PFSK-1 (cell line): ENCODE measurements at regions not wholly inside any gene's neighbourhood (a gene's known extent, or its start where the extent isn't known, plus 50 kb on each side); places are given as distances from the start of the nearest gene placed in this dataset.

Source experiments
- FOXP2 ChIP-seq: optimal IDR thresholded peaks from 2 replicates; pipeline ENCODE3; 2011; ENCODE audit warnings: borderline replicate concordance, control low read depth, inconsistent platforms; ENCODE audit not compliant: insufficient read depth; ENCODE audit errors: extremely low read length, extremely low read depth
- POLR2AphosphoS5 ChIP-seq: IDR thresholded peaks from 2 replicates; pipeline ENCODE4 v1.6.1; 2012; ENCODE audit warnings: low read depth, mild to moderate bottlenecking, control low read depth, low read length, moderate library complexity
- SIN3A ChIP-seq: IDR thresholded peaks from 2 replicates; pipeline ENCODE4 v1.6.1; 2012; ENCODE audit warnings: mild to moderate bottlenecking, low read length, moderate library complexity, borderline replicate concordance; ENCODE audit not compliant: insufficient read depth
- TAF1 ChIP-seq: IDR thresholded peaks from 2 replicates; pipeline ENCODE4 v1.6.1; 2012; ENCODE audit warnings: low read length, control low read depth, borderline replicate concordance; ENCODE audit not compliant: insufficient read depth
- TF ChIP-seq, protein P1 (sequence below), 2 experiments: IDR thresholded peaks; 2 replicates each; pipeline versions ENCODE4 v1.6.1 to v1.8.0; 2011 to 2012; ENCODE audit warnings: low read depth in 2 of 2, low read length in 2 of 2, control low read depth in 1 of 2, inconsistent platforms in 1 of 2, mild to moderate bottlenecking in 1 of 2, moderate library complexity in 1 of 2; ENCODE audit not compliant: insufficient read depth in 1 of 2

GRCh38 chr4:3660928-3661515 lies 105.2 kb upstream of the ADRA2C start:
- TF ChIP-seq SIN3A (no peak), TAF1 (no peak), POLR2AphosphoS5 (no peak), FOXP2 (no peak)
- TF ChIP-seq, protein P1, sequence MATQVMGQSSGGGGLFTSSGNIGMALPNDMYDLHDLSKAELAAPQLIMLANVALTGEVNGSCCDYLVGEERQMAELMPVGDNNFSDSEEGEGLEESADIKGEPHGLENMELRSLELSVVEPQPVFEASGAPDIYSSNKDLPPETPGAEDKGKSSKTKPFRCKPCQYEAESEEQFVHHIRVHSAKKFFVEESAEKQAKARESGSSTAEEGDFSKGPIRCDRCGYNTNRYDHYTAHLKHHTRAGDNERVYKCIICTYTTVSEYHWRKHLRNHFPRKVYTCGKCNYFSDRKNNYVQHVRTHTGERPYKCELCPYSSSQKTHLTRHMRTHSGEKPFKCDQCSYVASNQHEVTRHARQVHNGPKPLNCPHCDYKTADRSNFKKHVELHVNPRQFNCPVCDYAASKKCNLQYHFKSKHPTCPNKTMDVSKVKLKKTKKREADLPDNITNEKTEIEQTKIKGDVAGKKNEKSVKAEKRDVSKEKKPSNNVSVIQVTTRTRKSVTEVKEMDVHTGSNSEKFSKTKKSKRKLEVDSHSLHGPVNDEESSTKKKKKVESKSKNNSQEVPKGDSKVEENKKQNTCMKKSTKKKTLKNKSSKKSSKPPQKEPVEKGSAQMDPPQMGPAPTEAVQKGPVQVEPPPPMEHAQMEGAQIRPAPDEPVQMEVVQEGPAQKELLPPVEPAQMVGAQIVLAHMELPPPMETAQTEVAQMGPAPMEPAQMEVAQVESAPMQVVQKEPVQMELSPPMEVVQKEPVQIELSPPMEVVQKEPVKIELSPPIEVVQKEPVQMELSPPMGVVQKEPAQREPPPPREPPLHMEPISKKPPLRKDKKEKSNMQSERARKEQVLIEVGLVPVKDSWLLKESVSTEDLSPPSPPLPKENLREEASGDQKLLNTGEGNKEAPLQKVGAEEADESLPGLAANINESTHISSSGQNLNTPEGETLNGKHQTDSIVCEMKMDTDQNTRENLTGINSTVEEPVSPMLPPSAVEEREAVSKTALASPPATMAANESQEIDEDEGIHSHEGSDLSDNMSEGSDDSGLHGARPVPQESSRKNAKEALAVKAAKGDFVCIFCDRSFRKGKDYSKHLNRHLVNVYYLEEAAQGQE (IDR thresholded peaks at IDR 0.05; ENCODE audit: insufficient read depth in 1 of 2, low read depth in 2 of 2, low read length in 2 of 2), result no peak

DNA sequence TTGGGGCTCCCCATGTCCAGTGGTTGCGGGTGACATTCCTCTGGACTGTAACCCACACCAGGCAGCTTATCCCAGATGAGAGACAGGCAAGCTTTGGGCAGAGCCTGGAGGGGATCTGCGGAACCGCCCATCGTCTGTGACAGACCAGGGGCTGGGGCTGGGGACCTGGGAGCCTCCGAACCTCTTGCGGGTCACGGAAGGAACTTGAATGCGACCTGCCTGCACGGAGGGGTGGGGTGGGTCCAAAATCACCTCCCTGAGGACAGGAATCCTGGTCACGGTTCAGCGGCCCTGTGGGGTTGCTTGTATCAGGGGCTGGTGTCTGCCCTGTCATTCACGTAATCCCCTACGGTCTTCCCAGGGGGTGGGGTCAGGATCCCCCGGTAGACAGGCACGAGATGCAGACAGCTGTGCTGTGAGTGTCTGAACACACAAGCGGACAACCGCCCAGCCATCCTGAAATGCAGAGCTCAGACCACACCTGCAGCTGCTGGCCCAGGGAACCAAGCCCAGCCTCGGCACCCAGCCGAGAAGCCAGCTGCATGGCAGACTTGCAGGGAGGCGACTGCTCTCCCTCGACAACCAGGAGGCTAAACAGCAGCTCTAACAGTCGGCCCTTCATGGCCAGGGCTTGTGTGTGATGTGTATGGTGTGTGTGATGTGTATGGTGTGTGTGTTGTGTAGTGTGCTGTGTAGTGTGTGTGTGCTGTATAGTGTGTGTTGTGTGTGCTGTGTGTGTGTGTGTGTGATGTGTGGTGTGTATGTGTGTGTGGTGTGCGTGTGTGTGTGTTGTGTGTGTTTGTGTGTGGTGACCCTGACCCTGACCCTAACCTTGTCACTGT lies 105.9 kb upstream of the ADRA2C start:
- TF ChIP-seq, protein P1 (IDR thresholded peaks at IDR 0.05; ENCODE audit: insufficient read depth in 1 of 2, low read depth in 2 of 2, low read length in 2 of 2), result no peak
- TF ChIP-seq SIN3A (no peak), TAF1 (no peak), POLR2AphosphoS5 (no peak), FOXP2 (no peak)

- TF ChIP-seq, protein P1 (IDR thresholded peaks at IDR 0.05; ENCODE audit: insufficient read depth in 1 of 2, low read depth in 2 of 2, low read length in 2 of 2), result no peak
- TF ChIP-seq SIN3A (no peak), TAF1 (no peak), FOXP2 (no peak), POLR2AphosphoS5 (no peak)
Measured at GRCh38 chr4:3659131-3659530, 107.1 kb upstream of the ADRA2C start.

GRCh38 chr4:3658530-3658913 lies 107.7 kb upstream of the ADRA2C start:
- TF ChIP-seq POLR2AphosphoS5, result no peak
- no peak for TF ChIP-seq FOXP2
- no peak for TF ChIP-seq TAF1
- TF ChIP-seq, protein P1 (IDR thresholded peaks at IDR 0.05; ENCODE audit: insufficient read depth in 1 of 2, low read depth in 2 of 2, low read length in 2 of 2), result no peak
- no peak for TF ChIP-seq SIN3A
